ENCODE measurements at regions not wholly inside any gene's neighbourhood (a gene's known extent, or its start where the extent isn't known, plus 50 kb on each side); places are given as distances from the start of the nearest gene placed in this dataset.

GRCh38 chr1:58931024-58931423, 147.2 kb upstream of the JUN start:
- H3K9me3 ChIP-seq = no peaks in the 10 kb centered on the region
- 67 to 93% (median 83%) methylated on average over 2 of the region's 2 CpGs for WGBS, 5 donors
- H3K27ac ChIP-seq = no peak overlapping the region
- no peaks in the 10 kb centered on the region for H3K36me3 ChIP-seq
- DNase-seq = no peak
- intact Hi-C loops (cut with DNase I; ENCODE audit: low total_unique reads) = no loop called here
- H3K4me3 ChIP-seq = no peak overlapping the region
- TF ChIP-seq POLR2AphosphoS5 (IDR thresholded peaks at IDR 0.05) (no peak), CTCF (IDR thresholded peaks at IDR 0.05 in 8 of 11, conservative IDR thresholded peaks at IDR 0.05 in 3 of 11) (no peak), POLR2A (IDR thresholded peaks at IDR 0.05) (no peak)
- no peaks in the 10 kb centered on the region for H3K27me3 ChIP-seq (replicated peaks in 1 of 7)
- H3K4me1 ChIP-seq = peaks cover 0 to 19% (median 4%) of the 10 kb centered on the region in 6 donors

GRCh38 chr1:58931756-58932155, 147.9 kb upstream of the JUN start:
- intact Hi-C loops (cut with DNase I; ENCODE audit: low total_unique reads) = no loop called here

GRCh38 chr1:58932859-58933598, 149.2 kb upstream of the JUN start:
- Histone ChIP-seq H3K4me1 (peaks cover 0 to 14% (median 4%) of the 10 kb centered on the region in 6 donors), H3K9me3 (no peaks in the 10 kb centered on the region), H3K36me3 (no peaks in the 10 kb centered on the region), H3K27me3 (replicated peaks in 1 of 7) (no peaks in the 10 kb centered on the region), H3K4me3 (no peak overlapping the region), H3K27ac (peak overlapping the region in 1 of 8 donors; percentile 6)
- intact Hi-C loops (cut with DNase I; ENCODE audit: low total_unique reads) = no loop called here
- TF ChIP-seq CTCF (IDR thresholded peaks at IDR 0.05 in 8 of 11, conservative IDR thresholded peaks at IDR 0.05 in 3 of 11) (no peak), POLR2AphosphoS5 (IDR thresholded peaks at IDR 0.05) (no peak), POLR2A (IDR thresholded peaks at IDR 0.05) (no peak)
- WGBS, 5 donors = 45 to 68% (median 49%) methylated on average over 4 of the region's 4 CpGs
- DNase-seq = no peak

More at GRCh38 chr1:58931756-58932155, 147.9 kb upstream of the JUN start:
- Histone ChIP-seq H3K27ac (no peak overlapping the region), H3K27me3 (replicated peaks in 1 of 7) (no peaks in the 10 kb centered on the region), H3K4me1 (peaks cover 0 to 17% (median 4%) of the 10 kb centered on the region in 6 donors), H3K9me3 (no peaks in the 10 kb centered on the region), H3K36me3 (no peaks in the 10 kb centered on the region), H3K4me3 (no peak overlapping the region)
- DNase-seq = no peak
- WGBS, 5 donors = 85 to 94% (median 90%) methylated on average over 6 of the region's 6 CpGs
- TF ChIP-seq CTCF (IDR thresholded peaks at IDR 0.05 in 8 of 11, conservative IDR thresholded peaks at IDR 0.05 in 3 of 11) = no peak
- TF ChIP-seq POLR2AphosphoS5 (IDR thresholded peaks at IDR 0.05) = no peak

- H3K4me1 ChIP-seq = peaks cover 0 to 14% (median 4%) of the 10 kb centered on the region in 6 donors
- no peaks in the 10 kb centered on the region for H3K36me3 ChIP-seq
- H3K4me3 ChIP-seq = no peak overlapping the region
- 92 to 98% (median 94%) methylated on average over 2 of the region's 2 CpGs for WGBS, 5 donors
- no peak overlapping the region for H3K27ac ChIP-seq
- intact Hi-C loops (cut with DNase I; ENCODE audit: low total_unique reads) = no loop called here
- TF ChIP-seq CTCF (IDR thresholded peaks at IDR 0.05 in 8 of 11, conservative IDR thresholded peaks at IDR 0.05 in 3 of 11) (no peak), POLR2A (IDR thresholded peaks at IDR 0.05) (no peak), POLR2AphosphoS5 (IDR thresholded peaks at IDR 0.05) (no peak)
- no peak for DNase-seq
- no peaks in the 10 kb centered on the region for H3K27me3 ChIP-seq (replicated peaks in 1 of 7)
- H3K9me3 ChIP-seq = no peaks in the 10 kb centered on the region
These were observed 149.7 kb upstream of the JUN start for GRCh38 chr1:58933599-58933926.

Data from spleen (tissue), 11 donors.